H54 (cell line): ENCODE measurements at regions not wholly inside any gene's neighbourhood (a gene's known extent, or its start where the extent isn't known, plus 50 kb on each side); places are given as distances from the start of the nearest gene placed in this dataset.
"Not testable (repeated sequence)": the region's sequence is repeated elsewhere in the genome, so short reads cannot be mapped to it uniquely, and the experiment has no call there.

Source experiments
- DNase-seq: peaks from one replicate; pipeline ENCODE4 v3.0.0; 2011; ENCODE audit warnings: low spot score, mixed read lengths; ENCODE audit not compliant: insufficient read length
- FAIRE-seq: peaks from 3 replicates; lab custom pipeline; 2011; peaks lifted over from hg19 to GRCh38; lab: Jason Lieb, UNC
- POLR2A ChIP-seq: IDR thresholded peaks from 2 replicates; pipeline ENCODE4 v1.6.1; 2011; ENCODE audit warnings: low read depth, mild to moderate bottlenecking, low read length

GRCh38 chr13:60850526-60850925 is 453.5 kb downstream of the TDRD3 start:
- no peak for TF ChIP-seq POLR2A
- no peak for DNase-seq
- no peak for FAIRE-seq

- no peak for FAIRE-seq
- no peak for TF ChIP-seq POLR2A
- DNase-seq, result no peak
Measured at GRCh38 chr13:60838581-60838980, 441.6 kb downstream of the TDRD3 start.

GRCh38 chr13:60837806-60838205 is 440.8 kb downstream of the TDRD3 start:
- FAIRE-seq (no peak), DNase-seq (no peak)
- no peak for TF ChIP-seq POLR2A

- DNase-seq (no peak), FAIRE-seq (no peak)
- no peak for TF ChIP-seq POLR2A
Measured at GRCh38 chr13:60836821-60837220, 439.8 kb downstream of the TDRD3 start.

- no peak for DNase-seq
Measured at GRCh38 chr13:60811581-60811980, 414.6 kb downstream of the TDRD3 start.

GRCh38 chr13:60805640-60806039 is 408.6 kb downstream of the TDRD3 start:
- not testable (repeated sequence) for FAIRE-seq, DNase-seq

More at GRCh38 chr13:60811581-60811980, 414.6 kb downstream of the TDRD3 start:
- TF ChIP-seq POLR2A, result no peak
- no peak for FAIRE-seq

GRCh38 chr13:60798503-60798902 is 401.5 kb downstream of the TDRD3 start:
- FAIRE-seq (no peak), DNase-seq (no peak)
- no peak for TF ChIP-seq POLR2A

GRCh38 chr13:60797112-60797511 is 400.1 kb downstream of the TDRD3 start:
- no peak for TF ChIP-seq POLR2A
- no peak for FAIRE-seq
- DNase-seq, result no peak

GRCh38 chr13:60794751-60795150 is 397.7 kb downstream of the TDRD3 start:
- FAIRE-seq, result no peak
- DNase-seq, result no peak
- no peak for TF ChIP-seq POLR2A

GRCh38 chr13:60790620-60791019 is 393.6 kb downstream of the TDRD3 start:
- DNase-seq, result no peak
- FAIRE-seq, result no peak
- no peak for TF ChIP-seq POLR2A

- DNase-seq (no peak), FAIRE-seq (no peak)
- no peak for TF ChIP-seq POLR2A
Measured at GRCh38 chr13:60788156-60788829, 391.3 kb downstream of the TDRD3 start.

- no peak for FAIRE-seq
- no peak for TF ChIP-seq POLR2A
- no peak for DNase-seq
Measured at GRCh38 chr13:60787083-60787482, 390.1 kb downstream of the TDRD3 start.

- FAIRE-seq (no peak), DNase-seq (no peak)
- TF ChIP-seq POLR2A, result no peak
Measured at GRCh38 chr13:60772726-60773125, 375.7 kb downstream of the TDRD3 start.

- no peak for FAIRE-seq
- TF ChIP-seq POLR2A, result no peak
- no peak for DNase-seq
Measured at GRCh38 chr13:60765700-60766411, 368.8 kb downstream of the TDRD3 start.

GRCh38 chr13:60759499-60759898 is 362.5 kb downstream of the TDRD3 start:
- no peak for TF ChIP-seq POLR2A
- DNase-seq (no peak), FAIRE-seq (no peak)
